Testis (tissue), 2 donors: ENCODE measurements at regions not wholly inside any gene's neighbourhood (a gene's known extent, or its start where the extent isn't known, plus 50 kb on each side); places are given as distances from the start of the nearest gene placed in this dataset.

Experiments
- CTCF ChIP-seq, 3 experiments: fragments of 450-650 bp in 2 of 3; fragments of 200-600 bp in 1 of 3; sonication (generic) in 1 of 3; IDR thresholded peaks; one replicate each; pipeline ENCODE4 v1.5.1; 2016 to 2019; ENCODE audit warnings: antibody characterized with exemption in 3 of 3, mild to moderate bottlenecking in 2 of 3, moderate library complexity in 1 of 3
- POLR2A ChIP-seq: fragments of 450-650 bp; IDR thresholded peaks from one replicate; pipeline ENCODE4 v1.6.1; 2017; ENCODE audit warnings: antibody characterized with exemption, mild to moderate bottlenecking, moderate library complexity

- TF ChIP-seq CTCF (IDR thresholded peaks at IDR 0.05) (no peak), POLR2A (no peak)
These were observed 82.5 kb upstream of the BHLHE23 start for GRCh38 chr20:63089051-63089907.
